NOMO-1 (cell line): ENCODE measurements at regions not wholly inside any gene's neighbourhood (a gene's known extent, or its start where the extent isn't known, plus 50 kb on each side); places are given as distances from the start of the nearest gene placed in this dataset.
"Not testable (repeated sequence)": the region's sequence is repeated elsewhere in the genome, so short reads cannot be mapped to it uniquely, and the experiment has no call there.

ENCODE experiments used
- DNase-seq, 2 experiments: peaks; one replicate each; lab custom pipeline; 2025; ENCODE audit not compliant: unreplicated experiment in 2 of 2; lab: John Stamatoyannopoulos, UW

DNA sequence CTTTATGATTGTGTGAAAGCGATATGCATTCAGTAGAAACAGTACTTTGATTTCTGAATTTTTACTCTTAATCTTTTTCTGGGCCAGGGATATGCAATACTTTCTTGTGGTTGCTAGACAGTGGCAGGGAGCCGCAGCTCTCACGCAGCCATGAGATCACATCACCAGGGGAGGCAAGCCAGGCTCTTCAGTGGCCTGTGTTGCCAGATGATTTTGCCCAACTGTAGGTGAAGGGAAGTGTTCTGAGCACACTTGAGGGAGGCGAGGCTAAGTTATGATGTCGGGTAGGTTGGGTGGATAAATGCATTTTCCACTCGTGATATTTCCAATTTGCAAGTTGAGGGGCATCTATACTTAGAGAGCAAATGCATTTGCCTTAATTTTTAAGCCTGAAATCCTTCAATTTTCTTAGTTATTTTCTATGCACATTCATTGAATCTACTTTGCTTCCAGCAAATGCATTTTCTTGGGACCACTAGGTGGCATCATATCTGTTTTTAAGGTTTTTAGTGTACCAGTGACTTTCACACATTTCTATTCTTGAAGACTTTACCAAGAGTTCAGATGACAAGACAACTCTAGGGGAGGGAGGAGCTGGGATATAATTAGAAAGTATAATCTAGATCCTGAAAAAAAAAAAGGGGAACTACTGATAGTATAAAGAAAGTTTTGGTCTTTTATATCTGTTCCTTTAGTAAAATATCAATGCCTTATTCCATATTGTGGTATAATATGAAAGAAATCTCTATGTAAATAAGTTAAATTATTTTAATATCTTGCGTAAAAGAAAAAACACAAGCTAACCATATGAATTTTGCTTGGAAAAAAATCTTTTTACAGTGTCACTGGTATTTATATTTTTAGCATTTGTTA, 643.3 kb downstream of the SOCS6 start:
- DNase-seq, result peak in 1 of 2 experiments; percentile 44

GRCh38 chr18:70920840-70921374, 632.1 kb downstream of the SOCS6 start:
- DNase-seq, result no peak

GRCh38 chr18:70907673-70908072, 618.8 kb downstream of the SOCS6 start:
- no peak for DNase-seq

DNA sequence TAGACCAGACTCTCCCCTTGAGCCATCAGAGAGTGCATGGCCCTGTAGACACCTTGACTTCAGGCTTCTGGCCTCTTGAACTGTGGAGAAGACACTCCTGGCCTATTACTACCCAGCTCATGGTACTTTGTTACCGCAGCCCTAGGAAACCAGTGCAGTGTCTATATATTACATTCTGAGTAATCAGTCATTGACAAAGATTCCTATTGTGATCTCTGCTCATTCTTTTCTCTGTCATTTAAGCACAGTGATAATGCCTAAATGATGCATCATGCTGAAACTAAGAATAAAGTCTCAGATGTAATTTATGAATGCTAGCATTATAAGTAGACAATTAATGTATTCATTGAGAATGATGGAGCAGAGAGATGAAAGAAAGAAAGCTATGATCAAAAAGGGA, 603.5 kb downstream of the SOCS6 start:
- DNase-seq, result no peak

GRCh38 chr18:70870292-70870691, 581.4 kb downstream of the SOCS6 start:
- DNase-seq, result no peak

DNA sequence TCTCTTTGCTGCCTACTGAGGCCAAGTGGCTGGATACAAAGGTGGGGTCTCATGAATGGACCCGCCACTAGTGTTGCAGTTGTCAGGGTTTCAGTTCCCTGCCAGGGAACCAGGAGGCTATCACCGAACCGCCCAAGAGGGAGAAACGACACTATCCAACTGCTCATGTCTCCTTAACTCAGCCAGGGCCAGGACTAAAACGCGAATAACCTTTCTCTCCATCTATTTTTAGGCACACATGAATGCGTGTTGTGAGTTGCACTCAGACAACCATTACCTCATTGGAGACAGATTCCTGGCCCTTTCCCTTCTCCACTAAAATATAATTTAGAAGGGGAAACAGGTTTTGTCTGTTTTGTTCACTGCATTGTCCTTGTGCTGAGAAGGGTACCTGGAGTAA, 559.5 kb downstream of the SOCS6 start:
- DNase-seq, result no peak

GRCh38 chr18:70840649-70841048, 551.8 kb downstream of the SOCS6 start:
- no peak for DNase-seq

GRCh38 chr18:70827632-70828031, 538.8 kb downstream of the SOCS6 start:
- DNase-seq, result no peak

DNA sequence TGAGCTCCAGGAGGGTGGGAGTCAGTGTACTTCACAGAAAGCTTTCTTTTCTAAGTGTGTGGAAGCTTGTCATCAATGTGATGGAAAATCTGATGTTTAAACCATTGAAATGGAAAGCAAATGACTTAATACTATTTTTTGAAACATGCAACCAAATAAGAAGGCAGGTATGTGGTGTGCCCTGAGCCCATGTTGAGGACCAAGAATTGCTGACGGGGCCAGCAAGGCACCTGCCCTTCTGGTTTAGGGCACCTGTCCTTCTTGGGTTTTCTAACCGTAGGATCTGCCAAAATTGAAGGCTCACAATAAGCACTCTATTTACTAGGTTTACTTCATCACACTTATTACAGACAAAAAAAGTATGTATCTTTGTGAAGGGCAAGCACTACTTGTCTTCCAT, 537.7 kb downstream of the SOCS6 start:
- no peak for DNase-seq

DNA sequence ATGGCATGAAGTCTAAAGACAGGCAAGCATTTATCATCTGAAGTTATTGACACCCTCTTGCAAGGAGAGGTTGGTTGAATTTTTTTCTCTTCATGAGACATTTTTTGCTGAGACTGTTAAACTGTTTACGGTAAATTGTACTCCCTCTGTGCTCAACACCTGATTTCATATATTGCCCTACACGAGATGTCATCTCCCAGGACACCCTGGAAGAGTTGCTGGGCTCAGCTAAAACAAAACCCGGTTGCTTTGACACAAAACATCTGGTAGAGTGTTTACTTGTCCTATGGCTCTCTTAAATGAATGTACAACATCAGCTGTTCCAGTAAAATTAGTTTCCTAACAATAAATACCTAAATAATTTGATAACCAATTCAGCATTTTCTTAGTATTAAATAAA, 533.8 kb downstream of the SOCS6 start:
- no peak for DNase-seq

DNA sequence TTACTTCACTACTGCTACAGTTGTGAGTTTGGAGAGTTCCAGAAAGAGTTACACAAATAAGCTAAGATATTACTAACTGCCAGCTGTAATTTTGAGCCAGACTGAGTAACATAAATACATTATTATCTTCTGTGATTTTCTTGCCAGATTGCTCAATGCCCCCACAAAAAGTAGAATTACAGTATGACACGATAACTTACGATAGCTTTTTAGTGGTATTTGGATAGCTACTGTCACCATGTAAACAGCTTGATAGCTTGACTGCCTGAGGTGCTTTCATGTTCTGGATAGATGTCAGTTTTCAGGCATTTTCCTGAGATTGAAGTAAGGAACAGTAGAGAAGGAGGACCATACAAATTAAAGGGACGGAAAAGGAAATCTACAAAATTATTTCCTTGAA, 533.3 kb downstream of the SOCS6 start:
- DNase-seq, result no peak

- no peak for DNase-seq
Observed at GRCh38 chr18:70808481-70809056, 519.7 kb downstream of the SOCS6 start.

DNA sequence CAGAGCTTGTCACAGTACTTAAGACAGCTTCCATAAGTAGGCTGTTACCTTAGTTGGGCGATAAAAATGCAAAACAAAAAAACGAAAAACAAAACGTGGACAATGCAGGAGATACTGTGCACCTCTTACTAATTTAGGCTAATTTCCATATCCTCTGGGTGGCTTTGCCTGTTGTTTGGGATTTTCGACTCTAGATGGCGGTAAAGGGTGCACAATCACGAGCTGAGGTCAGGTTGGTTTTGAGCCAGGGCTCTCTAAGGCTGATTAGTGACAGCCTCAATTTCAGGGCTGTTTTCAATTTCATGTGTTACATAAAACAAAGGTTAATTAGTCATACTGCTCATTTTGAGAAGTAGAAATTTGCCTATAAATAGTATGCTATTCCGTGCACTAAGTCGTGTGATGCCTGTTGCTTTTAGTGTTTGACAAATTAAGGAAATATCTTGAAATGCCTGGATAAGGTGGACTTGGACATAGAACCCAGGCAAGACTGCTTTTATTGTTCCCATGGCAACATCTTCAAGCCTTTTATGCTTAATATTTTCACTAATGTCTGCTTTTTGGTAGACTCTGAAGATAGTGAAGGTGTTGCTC, 493.1 kb downstream of the SOCS6 start:
- DNase-seq, result peak; percentile 26 to 38

DNA sequence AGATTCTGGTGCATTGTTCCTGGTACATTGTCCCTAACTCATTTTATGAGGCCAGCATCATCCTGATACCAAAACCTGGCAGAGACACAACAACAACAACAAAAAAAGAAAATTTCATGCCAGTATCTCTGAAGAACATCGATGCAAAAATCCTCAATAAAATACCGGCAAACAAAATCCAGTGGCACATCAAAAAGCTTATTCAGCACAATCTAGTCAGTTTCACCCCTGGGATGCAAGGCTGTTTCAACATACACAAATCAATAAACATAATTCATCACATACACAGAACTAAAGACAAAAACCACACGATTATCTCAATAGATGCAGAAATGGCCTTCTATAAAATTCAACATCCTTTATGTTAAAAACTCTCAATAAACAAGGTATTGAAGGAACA, 477.4 kb downstream of the SOCS6 start:
- not testable (repeated sequence) for DNase-seq

DNA sequence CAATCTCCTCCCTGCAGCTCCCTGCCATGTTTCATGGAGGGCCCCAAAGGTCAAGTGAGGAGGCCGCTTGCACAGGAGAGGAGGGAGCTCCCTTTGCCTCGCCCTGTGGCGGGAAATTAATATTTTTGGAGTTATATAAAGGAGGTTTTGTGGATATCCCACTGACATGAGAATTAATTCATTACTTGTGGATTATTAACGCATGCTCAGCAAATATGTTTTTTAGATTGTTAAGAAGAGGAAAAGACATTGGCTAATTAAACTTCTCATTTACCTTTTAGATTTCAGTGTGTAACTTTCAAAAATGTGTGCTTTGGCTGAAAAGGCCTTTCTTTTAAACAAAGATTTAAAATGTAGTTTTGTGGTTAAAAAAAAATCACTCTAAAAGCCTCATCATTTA, 474.0 kb downstream of the SOCS6 start:
- DNase-seq, result no peak

DNA sequence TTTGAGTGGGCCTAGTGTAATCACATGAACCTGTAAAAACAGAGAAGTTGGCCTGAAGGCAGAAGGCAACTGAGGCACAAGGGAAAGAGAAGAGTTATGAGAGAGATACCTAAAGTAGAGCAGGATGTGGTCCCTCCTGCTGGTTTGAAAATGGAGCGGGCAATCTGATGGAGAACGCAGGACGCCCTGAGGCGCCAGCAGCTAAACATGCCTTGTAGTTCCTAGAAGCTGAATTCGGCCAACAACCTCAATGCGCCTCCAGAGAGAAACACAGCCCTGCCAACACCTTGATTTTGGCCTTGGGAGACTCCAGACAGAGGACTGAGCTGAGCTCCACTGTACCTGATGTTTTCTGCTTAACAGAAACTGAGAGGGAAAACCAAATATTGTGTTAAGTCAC, 469.9 kb downstream of the SOCS6 start:
- DNase-seq, result no peak

GRCh38 chr18:70754486-70754885, 465.6 kb downstream of the SOCS6 start:
- no peak for DNase-seq

DNA sequence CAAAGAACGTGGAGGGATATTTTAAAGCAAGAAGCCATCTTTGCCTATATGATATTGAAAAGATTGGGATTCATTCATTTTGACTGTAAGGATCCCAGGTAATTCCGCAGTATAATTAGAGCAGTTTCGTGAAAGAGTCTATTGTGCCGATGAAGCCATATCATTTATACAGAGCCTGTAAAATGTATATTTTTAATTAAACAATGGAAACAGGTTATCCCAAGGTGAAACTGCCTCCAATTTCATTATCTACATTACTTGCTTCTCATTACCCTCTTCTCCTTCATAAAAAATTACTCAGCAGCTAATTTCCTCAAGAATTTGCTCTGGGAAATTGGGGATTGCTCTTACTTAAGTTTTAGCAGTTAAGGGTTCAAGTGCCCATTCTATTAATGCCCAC, 444.1 kb downstream of the SOCS6 start:
- no peak for DNase-seq

GRCh38 chr18:70732188-70732587, 443.3 kb downstream of the SOCS6 start:
- no peak for DNase-seq

GRCh38 chr18:70720607-70721006, 431.8 kb downstream of the SOCS6 start:
- DNase-seq, result no peak

DNA sequence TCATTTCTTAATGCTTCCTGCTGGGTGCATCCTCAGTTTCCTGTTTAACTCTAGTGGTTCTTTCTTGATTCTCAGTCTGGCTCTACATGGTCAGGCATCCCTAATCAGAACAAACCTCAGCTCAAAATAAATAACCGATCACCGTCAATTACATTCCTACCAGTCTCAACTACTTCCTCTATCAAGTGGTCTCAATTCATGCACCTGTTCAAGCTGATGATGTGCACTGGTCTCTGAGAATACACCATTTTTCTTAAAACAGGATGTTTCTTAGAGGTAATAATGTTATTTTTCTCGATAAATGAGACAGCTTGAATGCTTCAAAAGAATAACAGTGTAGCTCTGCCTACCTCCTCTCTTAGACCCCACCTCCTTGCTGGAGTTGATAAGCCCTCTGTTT, 420.9 kb downstream of the SOCS6 start:
- DNase-seq, result no peak

- DNase-seq, result no peak
Observed at GRCh38 chr18:70709144-70709543, 420.3 kb downstream of the SOCS6 start.
